H9 (cell line): ENCODE measurements at regions not wholly inside any gene's neighbourhood (a gene's known extent, or its start where the extent isn't known, plus 50 kb on each side); places are given as distances from the start of the nearest gene placed in this dataset.

Experiments
- DNase-seq: peaks from one replicate; pipeline ENCODE4 v3.0.0-alpha.2; 2017
- H2AFZ ChIP-seq: one replicate; pipeline ENCODE4 v1.6.1; 2013; ENCODE audit warnings: mild to moderate bottlenecking, low read length, control low read depth, moderate library complexity
- H2AK5ac ChIP-seq: 2 replicates; pipeline ENCODE4 v1.6.1; 2013; ENCODE audit warnings: low read length, control low read depth, mixed read lengths; ENCODE audit not compliant: insufficient read length
- H2BK120ac ChIP-seq: one replicate; pipeline ENCODE4 v1.6.1; 2013; ENCODE audit warnings: low read depth, mild to moderate bottlenecking, low read length, control low read depth, inconsistent platforms; ENCODE audit not compliant: poor library complexity, severe bottlenecking
- H2BK12ac ChIP-seq: 2 replicates; pipeline ENCODE4 v1.6.1; 2013; ENCODE audit warnings: low read length, control low read depth, mixed read lengths, low read depth; ENCODE audit not compliant: insufficient read length
- H2BK15ac ChIP-seq: 2 replicates; pipeline ENCODE4 v1.6.1; 2013; ENCODE audit warnings: low read depth, low read length, control low read depth
- H2BK20ac ChIP-seq: one replicate; pipeline ENCODE4 v1.6.1; 2013; ENCODE audit warnings: low read depth, mild to moderate bottlenecking, low read length, control low read depth, inconsistent platforms; ENCODE audit not compliant: poor library complexity, severe bottlenecking
- H2BK5ac ChIP-seq: 2 replicates; pipeline ENCODE4 v1.6.1; 2013; ENCODE audit warnings: low read length, control low read depth, mixed read lengths; ENCODE audit not compliant: insufficient read length
- H3K14ac ChIP-seq: 2 replicates; pipeline ENCODE4 v1.6.1; 2013; ENCODE audit warnings: low read length, control low read depth; ENCODE audit not compliant: insufficient read depth
- H3K18ac ChIP-seq: 2 replicates; pipeline ENCODE4 v1.6.1; 2013; ENCODE audit warnings: low read depth, mild to moderate bottlenecking, mixed read lengths, low read length, control low read depth; ENCODE audit not compliant: insufficient read length
- H3K23ac ChIP-seq: 2 replicates; pipeline ENCODE4 v1.6.1; 2013; ENCODE audit warnings: low read length, control low read depth, mixed read lengths, low read depth; ENCODE audit not compliant: insufficient read length
- H3K23me2 ChIP-seq: 2 replicates; pipeline ENCODE4 v1.6.1; 2013; ENCODE audit warnings: low read depth, mild to moderate bottlenecking, mixed read lengths, low read length, control low read depth; ENCODE audit not compliant: insufficient read length, poor library complexity, severe bottlenecking
- H3K27ac ChIP-seq: 2 replicates; pipeline ENCODE4 v1.5.1; 2013; ENCODE audit warnings: low read length, control low read depth, mixed read lengths, low read depth; ENCODE audit not compliant: insufficient read length
- H3K27me3 ChIP-seq: 2 replicates; pipeline ENCODE4 v1.6.1; 2013; ENCODE audit warnings: low read length, control low read depth, inconsistent platforms; ENCODE audit not compliant: insufficient read depth
- H3K4ac ChIP-seq: 2 replicates; pipeline ENCODE4 v1.6.1; 2013; ENCODE audit warnings: low read depth, mild to moderate bottlenecking, control low read depth, inconsistent platforms, low read length, moderate library complexity
- H3K4me1 ChIP-seq: 2 replicates; pipeline ENCODE4 v1.6.1; 2013; ENCODE audit warnings: low read length, control low read depth, inconsistent platforms; ENCODE audit not compliant: insufficient read depth
- H3K4me2 ChIP-seq: 2 replicates; pipeline ENCODE4 v1.6.1; 2013; ENCODE audit warnings: low read length, control low read depth, mixed read lengths; ENCODE audit not compliant: insufficient read length, insufficient read depth
- H3K56ac ChIP-seq: 2 replicates; pipeline ENCODE4 v1.6.1; 2013; ENCODE audit warnings: low read depth, mild to moderate bottlenecking, mixed read lengths, low read length, control low read depth; ENCODE audit not compliant: insufficient read length
- H3K79me1 ChIP-seq: 2 replicates; pipeline ENCODE4 v1.6.1; 2013; ENCODE audit warnings: low read depth, mild to moderate bottlenecking, moderate library complexity, low read length, control low read depth, inconsistent platforms; ENCODE audit not compliant: insufficient read depth, poor library complexity, severe bottlenecking
- H3K79me2 ChIP-seq: 2 replicates; pipeline ENCODE4 v1.6.1; 2013; ENCODE audit warnings: low read length, control low read depth, inconsistent platforms; ENCODE audit not compliant: insufficient read depth
- H3K9ac ChIP-seq: 2 replicates; pipeline ENCODE4 v1.6.1; 2013; ENCODE audit warnings: low read length, control low read depth, mixed read lengths; ENCODE audit not compliant: insufficient read length; ENCODE audit errors: extremely low read depth
- H3K9me3 ChIP-seq: one replicate; pipeline ENCODE4 v1.6.1; 2013; ENCODE audit warnings: low read depth, low read length, inconsistent platforms; ENCODE audit not compliant: control insufficient read depth
- H3T11ph ChIP-seq: one replicate; pipeline ENCODE4 v1.6.1; 2013; ENCODE audit warnings: mild to moderate bottlenecking, low read length, control low read depth, inconsistent platforms
- H4K20me1 ChIP-seq: one replicate; pipeline ENCODE4 v1.6.1; 2013; ENCODE audit not compliant: control insufficient read depth, insufficient read length, insufficient read depth
- H4K5ac ChIP-seq: 2 replicates; pipeline ENCODE4 v1.6.1; 2013; ENCODE audit warnings: low read depth, mild to moderate bottlenecking, mixed read lengths, low read length, control low read depth; ENCODE audit not compliant: insufficient read length
- H4K8ac ChIP-seq: replicated peaks from 2 replicates; pipeline ENCODE4 v1.6.1; 2013; ENCODE audit warnings: low read length, control low read depth, mixed read lengths, low read depth; ENCODE audit not compliant: insufficient read length
- H4K91ac ChIP-seq: 2 replicates; pipeline ENCODE4 v1.6.1; 2013; ENCODE audit warnings: low read depth, mild to moderate bottlenecking, moderate library complexity, mixed read lengths, low read length, control low read depth; ENCODE audit not compliant: insufficient read length
- H3K27ac Mint-ChIP-seq, 3 experiments: 2 replicates in 2 of 3; 3 replicates in 1 of 3; pipeline ENCODE4 v1.8.0; 2020 to 2021; ENCODE audit warnings: mixed read lengths in 3 of 3, mild to moderate bottlenecking in 1 of 3, moderate library complexity in 1 of 3
- H3K27me3 Mint-ChIP-seq: 2 replicates; pipeline ENCODE4 v1.8.0; 2021; ENCODE audit warnings: low read depth, mild to moderate bottlenecking, moderate library complexity, mixed read lengths
- H3K36me3 Mint-ChIP-seq, 3 experiments: 2 replicates in 2 of 3; 3 replicates in 1 of 3; pipeline ENCODE4 v1.8.0; 2020 to 2021; ENCODE audit warnings: low read depth in 3 of 3, mixed read lengths in 3 of 3; ENCODE audit not compliant: insufficient read depth in 1 of 3
- H3K4me1 Mint-ChIP-seq, 2 experiments: 2 replicates each; pipeline ENCODE4 v1.8.0; 2020; ENCODE audit warnings: mixed read lengths in 2 of 2
- H3K4me3 Mint-ChIP-seq, 2 experiments: 2 replicates in 1 of 2; 3 replicates in 1 of 2; pipeline ENCODE4 v1.8.0; 2020 to 2021; ENCODE audit warnings: mild to moderate bottlenecking in 2 of 2, mixed read lengths in 2 of 2, moderate library complexity in 1 of 2
- H3K9me3 Mint-ChIP-seq, 2 experiments: 2 replicates in 1 of 2; 3 replicates in 1 of 2; pipeline ENCODE4 v1.8.0; 2020; ENCODE audit warnings: mild to moderate bottlenecking in 2 of 2, mixed read lengths in 2 of 2, moderate library complexity in 1 of 2
- WGBS: extraction: QIAGEN DNeasy Blood & Tissue Kit; methylation state at CpG from one replicate; pipeline ENCODE4 v1.1.7; 2013; ENCODE audit warnings: missing lambda C conversion rate, low lambda C conversion rate, mixed read lengths; ENCODE audit not compliant: insufficient read length; ENCODE audit errors: extremely low coverage; 5-methylcytosine and 5-hydroxymethylcytosine counted together
- TF ChIP-seq, protein P1 (sequence below): fragments of 200-600 bp; sonication (generic); conservative IDR thresholded peaks from 3 replicates; pipeline ENCODE4 v1.8.0; 2021; ENCODE audit warnings: antibody characterized with exemption, mild to moderate bottlenecking

DNA sequence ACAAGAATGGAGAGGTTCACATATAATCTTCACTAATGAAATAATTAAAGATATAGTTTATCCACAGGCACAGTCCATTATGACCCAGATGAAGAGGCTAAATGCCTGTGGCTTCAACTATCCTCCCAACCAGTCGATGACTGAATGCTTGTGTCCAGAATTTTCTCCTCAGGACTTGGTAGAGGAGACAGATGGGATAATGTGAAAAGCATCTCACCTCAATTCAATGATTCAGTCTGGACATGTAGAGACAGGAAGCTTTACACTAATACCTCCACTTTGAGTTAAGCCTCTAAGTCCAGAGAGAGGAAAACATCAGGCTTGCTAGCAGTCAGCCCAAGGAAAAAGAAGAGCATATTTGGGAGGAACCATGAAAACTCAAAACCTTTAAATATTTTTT lies 59.1 kb upstream of the COL1A2 start:
- peaks cover 10 to 14% of the 10 kb centered on the region in 2 experiments for H3K4me1 Mint-ChIP-seq
- Histone ChIP-seq H3T11ph (no peak overlapping the region), H4K20me1 (no peaks in the 10 kb centered on the region), H2BK5ac (no peak overlapping the region), H2BK15ac (no peak overlapping the region), H3K23me2 (no peaks in the 10 kb centered on the region), H2BK12ac (no peak overlapping the region), H4K91ac (no peak overlapping the region), H3K9ac (no peak overlapping the region), H2BK120ac (no peak overlapping the region), H3K4me1 (no peaks in the 10 kb centered on the region; the same call in 1 of the 2 replicates), H4K5ac (no peak overlapping the region), H3K9me3 (no peaks in the 10 kb centered on the region), H3K4me2 (no peak overlapping the region), H3K56ac (no peak overlapping the region), H2BK20ac (no peak overlapping the region), H3K27me3 (no peaks in the 10 kb centered on the region), H3K18ac (no peak overlapping the region), H3K14ac (no peak overlapping the region), H2AK5ac (no peak overlapping the region), H2AFZ (no peak overlapping the region), H3K79me1 (no peaks in the 10 kb centered on the region), H3K27ac (no peak overlapping the region), H4K8ac (no peak overlapping the region), H3K4ac (no peak overlapping the region), H3K23ac (no peak overlapping the region), H3K79me2 (no peaks in the 10 kb centered on the region)
- no peak overlapping the region for H3K27ac Mint-ChIP-seq
- no peaks in the 10 kb centered on the region; the same call in 1 of the 2 replicates for H3K27me3 Mint-ChIP-seq
- no peaks in the 10 kb centered on the region for H3K36me3 Mint-ChIP-seq
- no CpG with 5 or more reads among the region's 1 CpG for WGBS
- TF ChIP-seq, protein P1, sequence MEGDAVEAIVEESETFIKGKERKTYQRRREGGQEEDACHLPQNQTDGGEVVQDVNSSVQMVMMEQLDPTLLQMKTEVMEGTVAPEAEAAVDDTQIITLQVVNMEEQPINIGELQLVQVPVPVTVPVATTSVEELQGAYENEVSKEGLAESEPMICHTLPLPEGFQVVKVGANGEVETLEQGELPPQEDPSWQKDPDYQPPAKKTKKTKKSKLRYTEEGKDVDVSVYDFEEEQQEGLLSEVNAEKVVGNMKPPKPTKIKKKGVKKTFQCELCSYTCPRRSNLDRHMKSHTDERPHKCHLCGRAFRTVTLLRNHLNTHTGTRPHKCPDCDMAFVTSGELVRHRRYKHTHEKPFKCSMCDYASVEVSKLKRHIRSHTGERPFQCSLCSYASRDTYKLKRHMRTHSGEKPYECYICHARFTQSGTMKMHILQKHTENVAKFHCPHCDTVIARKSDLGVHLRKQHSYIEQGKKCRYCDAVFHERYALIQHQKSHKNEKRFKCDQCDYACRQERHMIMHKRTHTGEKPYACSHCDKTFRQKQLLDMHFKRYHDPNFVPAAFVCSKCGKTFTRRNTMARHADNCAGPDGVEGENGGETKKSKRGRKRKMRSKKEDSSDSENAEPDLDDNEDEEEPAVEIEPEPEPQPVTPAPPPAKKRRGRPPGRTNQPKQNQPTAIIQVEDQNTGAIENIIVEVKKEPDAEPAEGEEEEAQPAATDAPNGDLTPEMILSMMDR: no peak
- H3K4me3 Mint-ChIP-seq: no peak overlapping the region
- DNase-seq: no peak
- H3K9me3 Mint-ChIP-seq: no peaks in the 10 kb centered on the region
